ENCODE measurements at regions not wholly inside any gene's neighbourhood (a gene's known extent, or its start where the extent isn't known, plus 50 kb on each side); places are given as distances from the start of the nearest gene placed in this dataset.

DNA sequence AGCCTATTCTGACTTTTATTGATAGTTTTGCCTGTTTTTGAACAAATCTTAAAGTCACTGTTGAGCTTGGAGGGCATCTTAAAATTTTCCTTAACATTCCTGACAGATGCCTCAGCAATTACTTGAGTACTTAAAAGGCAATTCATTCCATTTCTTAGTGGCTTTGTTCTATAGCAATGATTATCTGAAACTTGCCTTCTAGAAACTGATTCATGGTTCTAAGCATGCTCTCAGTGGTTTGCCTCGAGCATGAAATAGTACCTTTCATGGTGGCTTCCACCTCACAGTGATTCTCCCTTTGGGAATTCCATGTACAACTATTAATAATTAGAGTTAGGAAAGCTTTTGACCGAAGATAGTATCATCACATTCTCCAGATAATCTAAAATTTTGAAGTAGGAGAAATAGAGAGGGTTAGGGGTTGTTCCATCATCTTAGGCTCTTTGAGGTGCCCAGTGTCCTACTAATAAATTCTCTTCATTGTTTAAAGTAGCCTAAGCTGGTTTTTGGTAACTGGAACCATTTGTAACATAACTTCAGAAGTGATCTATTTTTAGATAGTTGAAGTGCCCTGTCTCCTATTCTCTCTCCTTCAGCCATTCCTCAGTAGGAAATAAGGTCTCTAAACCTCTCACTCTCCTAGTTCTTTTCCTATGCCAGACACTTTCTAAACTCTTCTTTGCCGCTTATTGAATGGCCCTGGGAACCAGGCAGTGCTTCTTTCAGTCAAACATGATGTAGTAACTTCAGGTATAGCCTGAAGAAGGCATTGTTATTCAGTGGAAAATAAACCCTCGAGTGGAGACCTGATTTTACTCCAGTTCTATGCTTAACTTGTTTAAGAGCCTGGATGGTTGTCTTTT is 156.1 kb downstream of the HAUS1 start:
- Histone ChIP-seq H2AK5ac (ENCODE audit: low read depth, low read length) (no peak overlapping the region), H2BK120ac (replicated peaks; ENCODE audit: low read depth, low read length) (no peak overlapping the region), H3K27ac (ENCODE audit: low read depth, low read length) (no peak overlapping the region), H3K79me2 (ENCODE audit: control insufficient read depth in 1 of 2, insufficient read depth in 2 of 2, low read length in 2 of 2) (peaks cover 0 to 4% of the 10 kb centered on the region in 2 experiments; a peak in 1 of 4 replicates), H3K9ac (replicated peaks in 1 of 4; ENCODE audit: extremely low read depth in 1 of 4, low read depth in 3 of 4, low read length in 3 of 4) (no peak overlapping the region), H2BK12ac (ENCODE audit: low read depth, low read length) (peak overlapping the region; percentile 44; the same call in 1 of the 2 replicates), H4K20me1 (replicated peaks in 1 of 2; ENCODE audit: control insufficient read depth in 1 of 2, insufficient read depth in 2 of 2, low read length in 2 of 2) (no peaks in the 10 kb centered on the region), H3K9me3 (ENCODE audit: insufficient read depth in 2 of 2, low read depth in 1 of 2, low read length in 1 of 2) (no peaks in the 10 kb centered on the region), H3K4ac (replicated peaks; ENCODE audit: insufficient read length, low read depth, low read length) (no peak overlapping the region), H3K4me3 (ENCODE audit: extremely low read depth in 1 of 4, insufficient read depth in 2 of 4, low read depth in 3 of 4, low read length in 4 of 4) (no peak overlapping the region), H2AFZ (ENCODE audit: low read length) (no peak overlapping the region), H2BK15ac (ENCODE audit: low read length) (no peak overlapping the region), H3K4me2 (ENCODE audit: insufficient read depth in 1 of 2, low read depth in 2 of 2, low read length in 2 of 2) (peak overlapping the region in 1 of 2 experiments; percentile 2; a peak in 1 of 4 replicates), H2BK20ac (ENCODE audit: low read length) (no peak overlapping the region), H4K8ac (ENCODE audit: extremely low read depth, insufficient read depth, low read length) (no peak overlapping the region), H3K4me1 (replicated peaks in 1 of 4; ENCODE audit: control insufficient read depth in 3 of 4, insufficient read depth in 4 of 4, low read length in 3 of 4) (peaks cover 8 to 44% (median 31%) of the 10 kb centered on the region in 4 experiments), H2BK5ac (ENCODE audit: low read depth, low read length) (no peak overlapping the region), H3K27me3 (replicated peaks in 1 of 4; ENCODE audit: control insufficient read depth in 3 of 4, extremely low read depth in 1 of 4, insufficient read depth in 3 of 4, low read length in 3 of 4) (no peaks in the 10 kb centered on the region), H3K79me1 (ENCODE audit: low read depth, low read length) (no peaks in the 10 kb centered on the region), H3K23me2 (ENCODE audit: low read depth, low read length) (no peaks in the 10 kb centered on the region), H3K36me3 (ENCODE audit: control insufficient read depth in 2 of 4, insufficient read depth in 4 of 4, low read length in 3 of 4) (peaks cover 0 to 8% (median 0%) of the 10 kb centered on the region in 4 experiments; a peak in 2 of 8 replicates), H3K23ac (ENCODE audit: insufficient read length) (no peak overlapping the region), H3K14ac (ENCODE audit: insufficient read length) (no peak overlapping the region), H4K5ac (ENCODE audit: insufficient read length, low read depth, low read length) (no peak overlapping the region), H4K91ac (replicated peaks; ENCODE audit: insufficient read length, low read length) (no peak overlapping the region), H3K56ac (replicated peaks; ENCODE audit: insufficient read length, low read depth, low read length) (no peak overlapping the region), H3K18ac (ENCODE audit: extremely low read depth, low read length) (0 out of 2 replicates have a peak overlapping the region, but pooled peaks have one; percentile 10)
- DNase-seq (ENCODE audit: low read depth in 1 of 2, low spot score in 2 of 2) (no peak), FAIRE-seq (no peak)
- ChIA-PET CTCF (ENCODE audit: partially characterized antibody) (interaction anchor here (0.6 to 1.8 kb wide), 7 partner anchors 11 to 86 kb away, joined by 3 to 6 read pairs (median 4); a partner anchor contains a TSS), POLR2A (ENCODE audit: partially characterized antibody) (interaction anchor here (1.0 to 2.0 kb wide), 5 partner anchors 8 to 87 kb away, joined by 3 to 6 read pairs (median 4); no protein-coding TSS in a partner anchor)
- TF ChIP-seq PHF8 (conservative IDR thresholded peaks at IDR 0.05; ENCODE audit: low read depth, low read length) = no peak
- TF ChIP-seq SRF (IDR thresholded peaks at IDR 0.05; ENCODE audit: low read depth, low read length) = no peak
- TF ChIP-seq ASH2L (IDR thresholded peaks at IDR 0.05; ENCODE audit: low read length) = no peak
- TF ChIP-seq EGR1 (IDR thresholded peaks at IDR 0.05; ENCODE audit: borderline replicate concordance, low read depth, low read length) = no peak
- no peak for TF ChIP-seq RAD21 (IDR thresholded peaks at IDR 0.05 in 1 of 2, conservative IDR thresholded peaks at IDR 0.05 in 1 of 2; ENCODE audit: low read depth in 2 of 2, low read length in 2 of 2)
- TF ChIP-seq SAP30 (IDR thresholded peaks at IDR 0.05; ENCODE audit: insufficient read depth, insufficient replicate concordance, low read length) = no peak
- 83% methylated on average over 4 of the region's 4 CpGs; no CpG with 5 or more reads in 1 of the 2 experiments for WGBS, 2 experiments (ENCODE audit: extremely low coverage in 1 of 2, insufficient coverage in 1 of 2, insufficient read length in 1 of 2, insufficient replicate concordance in 2 of 2, low coverage in 1 of 2, low lambda C conversion rate in 2 of 2, missing lambda C conversion rate in 1 of 2)

All from H1 (cell line).